Erythroblast (primary cell): ENCODE measurements at regions not wholly inside any gene's neighbourhood (a gene's known extent, or its start where the extent isn't known, plus 50 kb on each side); places are given as distances from the start of the nearest gene placed in this dataset.

Experiments used
- GATA1 ChIP-seq: IDR thresholded peaks from 2 replicates; pipeline ENCODE4 v1.6.1; 2011; ENCODE audit warnings: low read depth, mild to moderate bottlenecking, control low read depth, low read length, moderate library complexity
- POLR2A ChIP-seq: IDR thresholded peaks from 2 replicates; pipeline ENCODE4 v1.6.1; 2011; ENCODE audit warnings: mild to moderate bottlenecking, low read length

DNA sequence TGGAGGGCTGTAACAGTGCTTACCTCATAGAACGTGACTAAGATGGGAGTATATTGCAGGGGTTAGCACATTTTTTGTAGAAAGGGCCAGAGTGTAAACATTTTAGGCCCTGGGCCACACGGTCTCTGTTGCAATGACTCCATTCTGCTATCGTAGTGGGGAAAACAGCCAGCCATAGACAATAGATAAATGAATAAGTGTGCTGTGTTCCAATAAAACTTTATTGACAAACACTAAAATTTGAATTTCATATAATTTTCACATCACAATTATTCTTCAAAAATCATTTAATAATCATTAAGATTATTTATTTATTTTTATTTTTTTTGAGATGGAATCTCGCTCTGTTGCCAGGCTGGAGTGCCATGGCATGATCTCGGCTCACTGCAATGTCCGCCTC lies 478.6 kb downstream of the SHQ1 start:
- TF ChIP-seq POLR2A (no peak), GATA1 (no peak)
